GM19324 (cell line): ENCODE measurements at regions not wholly inside any gene's neighbourhood (a gene's known extent, or its start where the extent isn't known, plus 50 kb on each side); places are given as distances from the start of the nearest gene placed in this dataset.

ENCODE experiments used
- ATAC-seq: cut with Tn5 transposase; IDR thresholded peaks from one replicate; pipeline ENCODE4 v1.9.1; 2021; ENCODE audit warnings: mild to moderate bottlenecking, moderate library complexity; ENCODE audit not compliant: unreplicated experiment, low FRiP score

- no peak for ATAC-seq
Observed at GRCh38 chr4:125891597-125892258, 577.0 kb downstream of the FAT4 start.

GRCh38 chr4:125904802-125905201 lies 590.0 kb downstream of the FAT4 start:
- ATAC-seq = no peak

- no peak for ATAC-seq
Observed at GRCh38 chr4:125911058-125911457, 596.3 kb downstream of the FAT4 start.

GRCh38 chr4:125911481-125911880 lies 596.7 kb downstream of the FAT4 start:
- no peak for ATAC-seq

GRCh38 chr4:125917559-125917958 lies 602.8 kb downstream of the FAT4 start:
- no peak for ATAC-seq

GRCh38 chr4:125928652-125929051 lies 613.9 kb downstream of the FAT4 start:
- ATAC-seq = no peak

GRCh38 chr4:125938541-125938940 lies 623.8 kb downstream of the FAT4 start:
- no peak for ATAC-seq

- ATAC-seq = no peak
Observed at GRCh38 chr4:125940426-125940825, 625.7 kb downstream of the FAT4 start.

GRCh38 chr4:125944966-125945365 lies 630.2 kb downstream of the FAT4 start:
- ATAC-seq = no peak

- ATAC-seq = no peak
Observed at GRCh38 chr4:125948021-125948420, 633.3 kb downstream of the FAT4 start.

GRCh38 chr4:125951261-125951887 lies 636.6 kb downstream of the FAT4 start:
- no peak for ATAC-seq

- ATAC-seq = no peak
Observed at GRCh38 chr4:125952631-125953030, 637.9 kb downstream of the FAT4 start.

- ATAC-seq = no peak
Observed at GRCh38 chr4:125956276-125956675, 641.5 kb downstream of the FAT4 start.

- ATAC-seq = no peak
Observed at GRCh38 chr4:125958519-125958918, 643.8 kb downstream of the FAT4 start.

GRCh38 chr4:125961626-125962025 lies 646.9 kb downstream of the FAT4 start:
- ATAC-seq = no peak

GRCh38 chr4:125975861-125976397 lies 661.2 kb downstream of the FAT4 start:
- no peak for ATAC-seq

- no peak for ATAC-seq
Observed at GRCh38 chr4:125979950-125980349, 665.2 kb downstream of the FAT4 start.

- ATAC-seq = no peak
Observed at GRCh38 chr4:125983168-125983567, 668.4 kb downstream of the FAT4 start.

- ATAC-seq = peak; percentile 59
Observed at GRCh38 chr4:125985856-125986255, 671.1 kb downstream of the FAT4 start.

GRCh38 chr4:125986307-125986706 lies 671.6 kb downstream of the FAT4 start:
- no peak for ATAC-seq

GRCh38 chr4:125988464-125988863 lies 673.7 kb downstream of the FAT4 start:
- ATAC-seq = no peak

GRCh38 chr4:125991398-125991797 lies 676.6 kb downstream of the FAT4 start:
- no peak for ATAC-seq
